NCI-H2196 treated with DMSO at 0.1 percent for 48 hours (cell line): ENCODE measurements at regions not wholly inside any gene's neighbourhood (a gene's known extent, or its start where the extent isn't known, plus 50 kb on each side); places are given as distances from the start of the nearest gene placed in this dataset.

Experiments used
- DNase-seq: peaks from one replicate; lab custom pipeline; 2025; ENCODE audit not compliant: unreplicated experiment; lab: John Stamatoyannopoulos, UW

- DNase-seq: no peak
Measured at GRCh38 chr5:153096381-153096780, 394.1 kb upstream of the GRIA1 start.

- no peak for DNase-seq
Measured at GRCh38 chr5:153099328-153099727, 391.1 kb upstream of the GRIA1 start.

DNA sequence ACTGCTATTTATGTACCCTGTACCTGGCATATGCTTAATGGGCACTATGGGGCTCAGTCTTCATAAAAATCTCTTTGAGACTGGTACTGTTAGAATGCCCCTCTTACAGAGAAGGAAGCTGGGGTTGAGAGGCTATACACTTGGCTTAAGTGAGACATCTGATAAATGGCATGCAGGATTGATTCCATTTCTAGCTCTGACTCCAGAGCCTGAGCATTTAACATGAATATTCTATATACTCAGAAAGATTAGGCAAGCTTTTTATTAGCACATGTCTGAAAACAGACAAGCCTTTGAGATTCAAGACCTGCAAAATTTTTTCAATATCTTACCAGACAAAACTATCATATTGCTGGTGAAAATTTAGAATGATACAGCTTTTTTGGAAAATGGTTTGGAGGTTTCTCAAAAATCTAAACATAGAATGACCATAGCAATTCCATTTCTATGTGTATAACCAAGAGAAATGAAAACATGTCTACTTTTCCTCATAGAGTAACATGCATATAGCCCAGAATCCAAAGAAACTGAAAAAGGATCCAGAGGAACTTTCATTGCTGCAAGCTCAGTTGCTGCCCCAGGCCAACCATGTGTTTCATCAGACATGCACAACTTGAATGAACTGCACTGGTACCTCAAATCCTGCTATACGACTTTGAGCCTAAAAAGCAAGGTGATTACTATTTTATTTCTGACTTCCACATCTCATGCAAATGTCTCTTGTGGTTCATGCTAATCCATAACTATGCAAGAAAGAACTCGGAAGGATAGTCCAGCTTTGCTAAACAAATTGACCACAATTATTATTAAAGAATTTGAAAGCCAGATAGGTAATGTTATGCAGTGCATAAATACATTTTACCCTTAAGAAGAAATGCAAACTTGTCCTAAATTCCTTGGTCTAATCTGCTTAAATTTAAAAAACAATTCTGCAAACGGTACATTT is 389.0 kb upstream of the GRIA1 start:
- no peak for DNase-seq

DNA sequence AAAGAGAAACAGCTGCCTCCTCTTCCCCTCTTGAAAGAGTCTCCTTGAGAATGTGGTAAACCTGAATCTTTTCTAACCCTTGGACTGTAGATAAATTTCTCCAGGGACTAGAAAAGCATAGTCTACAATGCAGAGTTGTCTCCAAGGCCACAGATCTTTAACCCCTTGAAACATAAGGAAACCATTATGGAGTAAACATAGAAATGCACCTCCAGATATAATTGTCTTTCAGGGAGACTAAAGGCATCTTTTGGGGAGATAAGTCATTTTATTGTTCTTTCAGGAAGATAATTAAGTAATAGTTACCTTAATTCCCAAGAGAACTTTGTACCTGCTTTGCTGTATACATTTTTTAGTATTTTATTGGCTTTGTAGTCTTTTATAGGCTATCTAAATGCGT is 373.6 kb upstream of the GRIA1 start:
- DNase-seq: no peak

DNA sequence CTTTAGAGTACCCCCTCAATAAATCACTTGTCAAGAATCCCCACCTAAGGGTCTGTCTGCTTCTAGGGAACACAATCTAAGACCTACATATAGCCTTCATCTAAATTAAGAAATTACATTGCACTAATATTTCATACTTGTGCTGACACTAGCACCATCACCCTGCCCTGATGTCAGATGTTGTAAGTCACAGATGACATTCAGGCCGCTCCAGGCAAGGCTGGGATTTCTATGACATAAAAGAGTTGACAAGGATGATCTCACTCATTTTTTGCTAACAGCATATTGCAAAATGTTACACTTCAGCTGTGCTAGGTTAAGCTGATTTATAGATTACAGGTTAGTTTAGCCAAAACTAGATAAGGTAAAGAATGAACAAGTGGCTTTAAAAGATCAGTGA is 372.5 kb upstream of the GRIA1 start:
- DNase-seq: no peak

- peak; percentile 93 for DNase-seq
Measured at GRCh38 chr5:153122403-153122802, 368.1 kb upstream of the GRIA1 start.

DNA sequence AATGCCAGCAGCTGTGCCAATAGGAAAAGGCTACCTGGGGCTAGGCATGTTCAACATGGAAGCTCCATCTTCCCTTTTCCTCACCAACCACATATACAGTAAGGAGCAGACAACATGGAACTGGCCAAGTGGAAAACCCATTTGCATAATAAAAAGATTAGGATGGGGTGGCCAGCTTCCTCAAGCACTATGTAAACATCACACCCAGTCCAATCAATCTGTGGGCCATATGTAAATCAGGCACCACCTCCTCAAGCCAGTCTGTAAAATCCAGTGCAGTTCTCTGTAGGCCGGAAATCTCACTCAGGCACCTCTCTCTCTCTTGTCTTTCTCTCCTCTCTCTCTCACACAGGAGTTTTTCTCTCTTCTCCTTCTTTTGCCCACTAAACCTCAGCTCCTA is 360.2 kb upstream of the GRIA1 start:
- DNase-seq: no peak

- DNase-seq: no peak
Measured at GRCh38 chr5:153135411-153135810, 355.1 kb upstream of the GRIA1 start.

DNA sequence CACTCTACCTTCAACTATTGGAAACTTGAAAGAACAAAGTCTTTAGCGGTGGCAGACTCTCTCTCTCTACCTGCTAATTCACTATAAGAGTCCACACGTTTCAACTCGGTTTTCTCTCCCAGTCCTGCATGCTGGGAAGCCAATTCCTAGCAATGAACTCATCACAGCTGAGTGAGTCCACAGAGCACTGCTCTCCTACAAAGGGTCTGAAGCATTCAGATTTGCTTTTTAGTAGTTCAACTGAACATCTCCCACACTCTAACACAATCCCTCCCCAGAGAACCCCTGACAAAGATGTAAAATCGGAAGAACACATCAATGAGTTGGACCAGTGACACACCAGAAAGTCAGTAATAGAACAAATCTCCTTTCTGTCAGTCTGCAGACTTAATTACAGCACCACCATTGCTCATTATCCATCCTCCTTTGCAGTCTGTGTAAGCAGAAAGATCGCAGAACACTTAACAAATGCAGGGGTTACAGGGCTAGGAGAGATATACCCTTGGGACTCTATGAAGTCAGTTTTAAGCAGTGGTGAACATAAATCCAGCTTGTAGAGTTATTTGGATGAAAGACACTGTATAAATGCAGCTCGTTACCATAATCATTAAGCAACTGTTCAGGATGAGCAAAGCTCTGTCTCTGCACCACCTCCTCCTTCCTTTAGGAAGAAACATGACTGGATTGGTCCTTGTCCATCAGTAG is 353.4 kb upstream of the GRIA1 start:
- DNase-seq: no peak

DNA sequence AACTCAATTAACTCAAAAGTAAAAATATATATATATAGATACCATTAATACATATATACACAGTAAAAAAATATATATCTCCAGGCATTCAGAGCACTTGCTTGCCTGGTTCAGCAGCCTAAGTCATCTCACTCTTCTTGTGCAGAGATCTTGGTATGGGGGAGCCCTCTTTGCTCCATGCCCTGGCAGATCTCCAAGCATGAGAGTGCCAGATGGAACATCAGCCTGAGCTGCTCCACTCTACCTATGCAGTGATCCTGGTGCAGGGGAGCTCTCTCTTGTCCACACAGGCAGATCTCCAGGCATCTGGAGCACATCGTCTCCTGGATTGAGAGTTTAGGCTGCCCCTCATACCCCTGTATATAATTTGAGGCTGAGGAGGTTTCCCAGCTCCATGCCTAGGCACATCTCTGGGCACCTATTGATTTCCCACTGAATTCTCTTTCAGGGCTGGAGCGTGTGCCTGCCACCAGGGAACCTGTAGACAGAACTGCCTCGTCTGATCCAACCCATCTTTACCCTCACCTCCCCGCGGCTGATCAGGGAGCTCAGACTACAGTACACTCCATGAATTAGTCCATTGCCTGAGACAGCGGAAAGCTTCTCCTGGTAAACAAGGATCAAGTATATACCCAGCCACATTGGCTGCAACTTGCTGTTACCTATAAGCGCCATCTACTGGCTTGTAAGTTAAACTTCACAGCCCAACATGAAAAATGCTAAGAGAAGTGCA is 342.4 kb upstream of the GRIA1 start:
- peak; percentile 54 for DNase-seq

DNA sequence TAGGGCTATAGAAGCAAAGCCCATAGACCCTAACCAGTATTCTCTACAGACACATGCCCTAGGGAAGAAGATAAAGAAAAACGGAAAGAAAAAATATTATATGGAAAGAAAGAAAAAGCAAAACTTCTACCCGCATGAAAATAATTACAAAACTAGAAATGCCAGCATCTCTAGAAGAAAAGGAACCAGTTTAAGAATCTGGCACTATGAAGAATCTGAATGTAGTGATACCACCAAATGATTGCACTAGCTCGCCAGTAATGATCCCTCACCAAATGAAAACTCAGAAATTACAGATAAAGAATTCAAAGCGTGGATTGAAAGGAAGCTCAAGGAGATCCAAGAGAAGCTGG is 341.9 kb upstream of the GRIA1 start:
- no peak for DNase-seq

GRCh38 chr5:153151558-153151957 is 338.9 kb upstream of the GRIA1 start:
- no peak for DNase-seq

DNA sequence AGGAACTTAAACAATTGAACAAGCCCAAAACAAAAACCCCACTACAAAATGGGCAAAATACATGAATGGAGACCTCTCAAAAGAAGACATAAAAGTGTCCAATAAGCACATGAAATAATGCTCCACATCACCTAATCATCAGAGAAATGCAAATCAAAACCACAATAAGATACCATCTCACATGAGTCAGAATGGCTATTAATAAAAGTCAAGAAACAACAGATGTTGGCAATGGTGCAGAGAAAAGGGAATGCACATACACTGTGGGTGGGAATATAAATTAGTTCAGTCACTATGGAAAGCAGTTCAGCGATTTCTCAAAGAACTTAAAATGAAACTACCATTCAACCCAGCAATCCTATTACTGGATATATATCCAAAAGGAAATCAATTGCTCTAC is 337.4 kb upstream of the GRIA1 start:
- no peak for DNase-seq

GRCh38 chr5:153157156-153157555 is 333.3 kb upstream of the GRIA1 start:
- no peak for DNase-seq

DNA sequence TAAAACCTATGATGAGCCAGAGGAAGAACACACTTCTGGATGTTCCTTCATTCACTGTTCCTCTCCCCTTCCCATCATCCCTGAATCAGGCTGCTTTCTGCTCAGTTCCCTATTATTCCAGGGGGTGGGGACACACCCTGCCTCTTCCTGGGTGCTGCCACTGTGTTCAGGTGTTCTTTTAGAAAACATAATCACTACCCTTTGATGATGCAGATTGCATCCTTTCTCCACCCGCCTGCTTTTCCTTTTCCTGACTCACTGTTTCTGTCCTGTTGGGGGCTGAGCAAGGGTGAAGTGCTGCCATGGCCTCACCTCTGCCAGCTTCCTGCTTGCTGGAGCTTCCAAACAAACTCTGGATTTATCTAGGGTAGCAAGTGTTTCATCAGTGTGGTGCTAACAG is 331.9 kb upstream of the GRIA1 start:
- DNase-seq: no peak

DNA sequence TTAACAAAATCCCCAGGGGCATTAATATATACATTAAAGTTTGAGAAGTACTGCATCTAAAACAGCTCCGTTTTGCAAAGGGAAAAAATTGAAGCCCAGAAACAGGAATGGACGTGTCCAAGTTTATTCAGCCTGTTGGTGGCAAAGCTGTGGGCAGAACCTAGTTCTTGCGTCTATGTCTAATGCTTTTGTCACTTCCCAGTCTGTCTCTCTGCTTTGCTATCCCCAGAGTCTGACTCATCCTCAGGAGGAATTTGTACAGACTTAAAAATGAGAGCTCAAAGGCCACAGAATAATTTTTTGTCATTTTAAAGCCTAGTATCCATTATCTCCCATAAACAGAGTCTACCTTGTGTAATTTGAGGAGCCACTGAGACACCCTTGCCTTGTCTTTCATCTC is 330.9 kb upstream of the GRIA1 start:
- DNase-seq: no peak

- DNase-seq: no peak
Measured at GRCh38 chr5:153168241-153168640, 322.2 kb upstream of the GRIA1 start.

DNA sequence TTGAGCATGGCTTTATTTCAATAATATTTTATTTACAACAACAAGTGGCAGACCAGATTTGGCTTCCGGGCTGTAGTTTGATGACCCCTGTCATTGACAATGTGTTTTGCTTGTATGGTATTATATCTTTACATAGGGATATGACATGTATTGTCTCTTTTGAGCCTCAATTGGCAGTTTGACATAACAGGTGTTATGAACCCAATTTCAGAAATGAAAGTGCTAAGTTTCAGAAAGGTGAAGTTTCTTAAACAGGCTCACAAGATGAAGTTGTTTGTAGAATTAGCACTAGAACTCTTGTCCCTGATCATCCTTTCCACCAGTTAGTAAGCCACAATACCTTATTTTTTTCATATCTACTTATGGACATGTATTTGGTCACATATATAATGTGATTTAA is 303.0 kb upstream of the GRIA1 start:
- no peak for DNase-seq

GRCh38 chr5:153206361-153206760 is 284.1 kb upstream of the GRIA1 start:
- DNase-seq: no peak

- no peak for DNase-seq
Measured at GRCh38 chr5:153209016-153209415, 281.5 kb upstream of the GRIA1 start.

GRCh38 chr5:153209687-153210086 is 280.8 kb upstream of the GRIA1 start:
- no peak for DNase-seq

GRCh38 chr5:153211076-153211475 is 279.4 kb upstream of the GRIA1 start:
- DNase-seq: no peak
